ENCODE measurements at regions not wholly inside any gene's neighbourhood (a gene's known extent, or its start where the extent isn't known, plus 50 kb on each side); places are given as distances from the start of the nearest gene placed in this dataset.

- Histone ChIP-seq H2BK5ac (ENCODE audit: low read depth, low read length, poor library complexity, severe bottlenecking) (no peak overlapping the region), H3K36me3 (ENCODE audit: control insufficient read depth, insufficient read depth, low read length) (no peaks in the 10 kb centered on the region), H3K14ac (replicated peaks; ENCODE audit: low read depth, low read length) (no peak overlapping the region; the same call in 1 of the 2 replicates), H3K9ac (ENCODE audit: low read depth, low read length) (no peak overlapping the region), H4K91ac (ENCODE audit: insufficient read depth, low read depth, low read length) (no peak overlapping the region), H2AK5ac (ENCODE audit: low read depth, low read length) (no peak overlapping the region), H3K56ac (ENCODE audit: extremely low read depth, insufficient read depth, low read length) (no peak overlapping the region), H3K9me3 (ENCODE audit: control insufficient read depth, insufficient read depth, low read length) (peaks cover 4% of the 10 kb centered on the region; the same call in 1 of the 2 replicates), H3K18ac (ENCODE audit: low read depth, low read length) (no peak overlapping the region), H4K5ac (ENCODE audit: low read depth, low read length) (no peak overlapping the region), H2AK9ac (replicated peaks; ENCODE audit: low read depth, low read length, poor library complexity) (no peak overlapping the region), H3K27me3 (ENCODE audit: control insufficient read depth, insufficient read depth, low read length) (no peaks in the 10 kb centered on the region), H2BK20ac (ENCODE audit: low read depth, low read length) (no peak overlapping the region), H4K8ac (ENCODE audit: low read depth in 2 of 2, low read length in 2 of 2) (no peak overlapping the region), H3K9me1 (ENCODE audit: insufficient read depth, low read length) (no peaks in the 10 kb centered on the region), H2BK15ac (ENCODE audit: low read depth, low read length) (no peak overlapping the region), H3K4me2 (ENCODE audit: low read depth, low read length) (no peak overlapping the region), H2AFZ (replicated peaks; ENCODE audit: low read length, poor library complexity) (no peak overlapping the region), H3K23ac (ENCODE audit: low read depth, low read length) (no peak overlapping the region), H3K4me1 (ENCODE audit: control insufficient read depth, insufficient read depth, low read length) (no peaks in the 10 kb centered on the region), H3K79me1 (ENCODE audit: low read depth in 1 of 2, low read length in 2 of 2) (no peaks in the 10 kb centered on the region), H3K4me3 (ENCODE audit: insufficient read depth, low read depth, low read length) (no peak overlapping the region), H3K4ac (ENCODE audit: low read depth, low read length) (no peak overlapping the region), H4K20me1 (ENCODE audit: insufficient read depth, low read length) (no peaks in the 10 kb centered on the region), H3K27ac (ENCODE audit: insufficient read depth, low read length) (no peak overlapping the region), H2BK120ac (ENCODE audit: low read depth, low read length) (no peak overlapping the region)
- dilution Hi-C loops (cut with HindIII; ENCODE audit: low sequenced_read_pairs, unreplicated experiment) (no loop called here), intact Hi-C loops (cut with micrococcal nuclease) (no loop called here), in situ Hi-C loops (cut with MboI; ENCODE audit: low sequenced_read_pairs) (no loop called here)
- DNase-seq (no peak), ATAC-seq (ENCODE audit: low read depth) (no peak)
- no TSS peak for BruUV-seq (replicated peaks)
- ChIA-PET CTCF (no interaction called here), POLR2A (ENCODE audit: unreplicated experiment) (no interaction called here)
- WGBS, 2 experiments (ENCODE audit: extremely low coverage in 2 of 2, insufficient read length in 1 of 2) = no CpG with 5 or more reads among the region's 3 CpGs
- no peak for TF ChIP-seq MXI1 (IDR thresholded peaks at IDR 0.05; ENCODE audit: borderline replicate concordance, low read depth, low read length)
- no peak for TF ChIP-seq MAZ (IDR thresholded peaks at IDR 0.05; ENCODE audit: borderline replicate concordance, low read depth, low read length)
- no peak for TF ChIP-seq FOS (IDR thresholded peaks at IDR 0.05; ENCODE audit: low read depth, low read length)
- TF ChIP-seq, protein P1, sequence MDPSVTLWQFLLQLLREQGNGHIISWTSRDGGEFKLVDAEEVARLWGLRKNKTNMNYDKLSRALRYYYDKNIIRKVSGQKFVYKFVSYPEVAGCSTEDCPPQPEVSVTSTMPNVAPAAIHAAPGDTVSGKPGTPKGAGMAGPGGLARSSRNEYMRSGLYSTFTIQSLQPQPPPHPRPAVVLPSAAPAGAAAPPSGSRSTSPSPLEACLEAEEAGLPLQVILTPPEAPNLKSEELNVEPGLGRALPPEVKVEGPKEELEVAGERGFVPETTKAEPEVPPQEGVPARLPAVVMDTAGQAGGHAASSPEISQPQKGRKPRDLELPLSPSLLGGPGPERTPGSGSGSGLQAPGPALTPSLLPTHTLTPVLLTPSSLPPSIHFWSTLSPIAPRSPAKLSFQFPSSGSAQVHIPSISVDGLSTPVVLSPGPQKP (IDR thresholded peaks at IDR 0.05; ENCODE audit: borderline replicate concordance, low read depth, low read length) = no peak
- no peak for TF ChIP-seq MAFK (IDR thresholded peaks at IDR 0.05; ENCODE audit: low read depth, low read length)
- no peak for TF ChIP-seq BHLHE40 (IDR thresholded peaks at IDR 0.05; ENCODE audit: low read depth, low read length)
- no peak for TF ChIP-seq CTCF (conservative IDR thresholded peaks at IDR 0.05; ENCODE audit: low read depth, low read length)
- TF ChIP-seq RCOR1 (IDR thresholded peaks at IDR 0.05; ENCODE audit: insufficient replicate concordance, low read length) = no peak
- no peak for TF ChIP-seq RFX5 (IDR thresholded peaks at IDR 0.05; ENCODE audit: low read depth, low read length)
- no peak for TF ChIP-seq RAD21 (IDR thresholded peaks at IDR 0.05; ENCODE audit: low read length)
- no peak for TF ChIP-seq NFE2L2 (IDR thresholded peaks at IDR 0.05; ENCODE audit: low read depth, low read length)
- no peak for TF ChIP-seq CHD1 (IDR thresholded peaks at IDR 0.05; ENCODE audit: low read depth, low read length)
Observed at GRCh38 chr18:56035546-56035945, 447.6 kb upstream of the TCF4 start.

Data from IMR-90 (cell line).